Trophoblast cell (in vitro differentiated cells and primary cell): ENCODE measurements at regions not wholly inside any gene's neighbourhood (a gene's known extent, or its start where the extent isn't known, plus 50 kb on each side); places are given as distances from the start of the nearest gene placed in this dataset.

ENCODE experiments used
- DNase-seq, 2 donors: peaks; one replicate each; pipeline ENCODE4 v3.0.0-alpha.2; 2016
- H2AFZ ChIP-seq: 2 replicates; pipeline ENCODE4 v1.6.1; 2013; ENCODE audit warnings: low read length, moderate library complexity, mild to moderate bottlenecking; ENCODE audit not compliant: insufficient read depth, poor library complexity
- H2AK5ac ChIP-seq: 2 replicates; pipeline ENCODE4 v1.6.1; 2013; ENCODE audit warnings: mild to moderate bottlenecking, low read length
- H2BK120ac ChIP-seq: 2 replicates; pipeline ENCODE4 v1.6.1; 2013; ENCODE audit warnings: low read length, mild to moderate bottlenecking, moderate library complexity; ENCODE audit not compliant: insufficient read depth, poor library complexity
- H2BK12ac ChIP-seq: 2 replicates; pipeline ENCODE4 v1.6.1; 2013; ENCODE audit warnings: mild to moderate bottlenecking, low read length, moderate library complexity
- H2BK5ac ChIP-seq: 2 replicates; pipeline ENCODE4 v1.6.1; 2013; ENCODE audit warnings: low read length, low read depth, moderate library complexity, mild to moderate bottlenecking; ENCODE audit not compliant: poor library complexity
- H3K14ac ChIP-seq: 2 replicates; pipeline ENCODE4 v1.6.1; 2013; ENCODE audit warnings: mild to moderate bottlenecking, low read length
- H3K18ac ChIP-seq: 2 replicates; pipeline ENCODE4 v1.6.1; 2013; ENCODE audit warnings: mild to moderate bottlenecking, low read length
- H3K23ac ChIP-seq: 2 replicates; pipeline ENCODE4 v1.6.1; 2013; ENCODE audit warnings: low read length
- H3K27ac ChIP-seq: 2 replicates; pipeline ENCODE4 v1.5.1; 2013; ENCODE audit warnings: low read depth, mild to moderate bottlenecking, inconsistent platforms, low read length, moderate library complexity
- H3K27me3 ChIP-seq: 2 replicates; pipeline ENCODE4 v1.6.1; 2013; ENCODE audit warnings: inconsistent platforms, mild to moderate bottlenecking, low read length, moderate library complexity; ENCODE audit not compliant: insufficient read depth
- H3K36me3 ChIP-seq, 2 experiments: 1 replicate in 1 of 2; 2 replicates in 1 of 2; pipeline ENCODE4 v1.6.1; 2013; ENCODE audit warnings: low read length in 2 of 2, mild to moderate bottlenecking in 2 of 2, moderate library complexity in 1 of 2; ENCODE audit not compliant: insufficient read depth in 2 of 2, control insufficient read depth in 1 of 2
- H3K4ac ChIP-seq: 2 replicates; pipeline ENCODE4 v1.6.1; 2013; ENCODE audit warnings: low read depth, mild to moderate bottlenecking, low read length, moderate library complexity
- H3K4me1 ChIP-seq, 2 experiments: 1 replicate in 1 of 2; 2 replicates in 1 of 2; pipeline ENCODE4 v1.6.1; 2013; ENCODE audit warnings: low read length in 2 of 2, mild to moderate bottlenecking in 2 of 2, moderate library complexity in 1 of 2; ENCODE audit not compliant: insufficient read depth in 2 of 2, control insufficient read depth in 1 of 2
- H3K4me2 ChIP-seq: 2 replicates; pipeline ENCODE4 v1.6.1; 2013; ENCODE audit warnings: inconsistent platforms, mild to moderate bottlenecking, low read length, moderate library complexity
- H3K4me3 ChIP-seq: 2 replicates; pipeline ENCODE4 v1.5.1; 2013; ENCODE audit warnings: mild to moderate bottlenecking, low read depth, low read length, inconsistent platforms
- H3K79me1 ChIP-seq: one replicate; pipeline ENCODE4 v1.6.1; 2013; ENCODE audit warnings: low read length
- H3K79me2 ChIP-seq: 2 replicates; pipeline ENCODE4 v1.6.1; 2013; ENCODE audit warnings: low read length, mild to moderate bottlenecking; ENCODE audit not compliant: control insufficient read depth, insufficient read depth, poor library complexity
- H3K9ac ChIP-seq: 2 replicates; pipeline ENCODE4 v1.6.1; 2013; ENCODE audit warnings: mild to moderate bottlenecking, low read length
- H3K9me3 ChIP-seq: 2 replicates; pipeline ENCODE4 v1.6.1; 2013; ENCODE audit warnings: low read depth, mild to moderate bottlenecking, control low read depth, inconsistent platforms, low read length; ENCODE audit not compliant: insufficient read depth
- H4K12ac ChIP-seq: 2 replicates; pipeline ENCODE4 v1.6.1; 2013; ENCODE audit warnings: low read depth, mild to moderate bottlenecking, low read length, moderate library complexity
- H4K8ac ChIP-seq: 2 replicates; pipeline ENCODE4 v1.6.1; 2013; ENCODE audit warnings: low read depth, mild to moderate bottlenecking, low read length, moderate library complexity
- H4K91ac ChIP-seq: one replicate; pipeline ENCODE4 v1.6.1; 2013; ENCODE audit warnings: low read depth, mild to moderate bottlenecking, low read length, moderate library complexity
- WGBS: extraction: QIAGEN DNeasy Blood & Tissue Kit; methylation state at CpG from one replicate; pipeline ENCODE4 v1.1.7; 2013; ENCODE audit warnings: missing lambda C conversion rate; ENCODE audit not compliant: insufficient read length, insufficient coverage; ENCODE audit errors: extremely low coverage; 5-methylcytosine and 5-hydroxymethylcytosine counted together

DNA sequence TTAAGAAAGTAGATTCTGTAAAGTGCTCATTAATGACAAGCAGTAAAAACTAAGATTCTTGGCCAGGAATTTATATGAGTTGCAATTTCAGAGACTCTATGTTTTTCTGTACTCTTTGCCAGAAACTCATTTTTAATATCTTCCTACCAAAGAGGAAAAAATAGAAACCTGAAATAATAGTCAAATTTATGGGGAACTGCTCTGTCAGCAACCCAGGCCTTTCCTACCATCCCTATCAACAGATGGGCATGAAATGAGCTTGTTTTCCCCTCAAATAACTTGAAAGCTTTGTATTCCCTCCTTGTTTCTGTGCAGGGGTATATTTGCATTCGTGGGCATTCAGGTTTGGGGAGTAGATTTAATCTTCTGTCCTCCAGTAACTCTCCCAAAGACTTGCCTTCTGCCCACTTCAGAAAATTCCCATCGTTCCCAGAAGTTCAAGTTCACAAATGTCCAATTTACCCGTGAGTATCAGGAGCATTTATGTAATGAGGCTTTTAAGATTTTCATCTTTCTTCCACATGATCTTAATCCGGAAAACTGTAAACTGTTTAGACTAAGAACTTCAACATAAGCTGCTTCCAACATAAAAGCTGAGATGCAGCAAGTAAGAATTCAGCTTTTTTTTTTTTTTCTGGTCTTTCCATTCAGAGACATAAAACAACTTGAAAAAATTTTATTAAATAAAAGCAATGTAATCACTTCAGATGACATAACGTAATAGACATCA lies 363.1 kb downstream of the EFNB2 start:
- Histone ChIP-seq H3K79me2 (no peaks in the 10 kb centered on the region), H2AK5ac (no peak overlapping the region), H3K27ac (no peak overlapping the region), H3K23ac (no peak overlapping the region), H2BK120ac (no peak overlapping the region), H4K91ac (no peak overlapping the region), H3K4me2 (no peak overlapping the region), H3K9ac (no peak overlapping the region), H4K12ac (no peak overlapping the region), H3K4me3 (no peak overlapping the region), H3K9me3 (no peaks in the 10 kb centered on the region), H3K18ac (no peak overlapping the region), H2BK12ac (no peak overlapping the region), H2BK5ac (no peak overlapping the region), H3K4me1 (peaks cover 0 to 4% of the 10 kb centered on the region in 2 experiments), H3K79me1 (no peaks in the 10 kb centered on the region), H3K14ac (no peak overlapping the region), H3K36me3 (no peaks in the 10 kb centered on the region), H2AFZ (no peak overlapping the region), H3K27me3 (no peaks in the 10 kb centered on the region), H4K8ac (no peak overlapping the region), H3K4ac (no peak overlapping the region)
- DNase-seq: no peak
- WGBS: no CpG with 5 or more reads among the region's 5 CpGs

GRCh38 chr13:106163426-106163825 lies 372.0 kb downstream of the EFNB2 start:
- H2BK120ac ChIP-seq: no peak overlapping the region
- no peaks in the 10 kb centered on the region for H3K36me3 ChIP-seq
- no peak overlapping the region for H3K23ac ChIP-seq
- no peak overlapping the region for H2BK5ac ChIP-seq
- no peaks in the 10 kb centered on the region for H3K27me3 ChIP-seq
- no peaks in the 10 kb centered on the region for H3K79me2 ChIP-seq
- no peak overlapping the region for H4K91ac ChIP-seq
- H3K27ac ChIP-seq: no peak overlapping the region
- no peak overlapping the region for H3K9ac ChIP-seq
- no peak overlapping the region for H4K8ac ChIP-seq
- peaks cover 4 to 8% of the 10 kb centered on the region in 2 experiments for H3K4me1 ChIP-seq
- H3K4me3 ChIP-seq: no peak overlapping the region
- no peak overlapping the region for H3K18ac ChIP-seq
- no peak overlapping the region for H2BK12ac ChIP-seq
- H3K9me3 ChIP-seq: no peaks in the 10 kb centered on the region
- H2AK5ac ChIP-seq: no peak overlapping the region
- H3K79me1 ChIP-seq: peaks cover 2% of the 10 kb centered on the region
- peak; percentile 68 to 76 for DNase-seq
- no peak overlapping the region for H2AFZ ChIP-seq
- no peak overlapping the region for H3K14ac ChIP-seq
- no peak overlapping the region for H3K4me2 ChIP-seq
- no CpG with 5 or more reads among the region's 3 CpGs for WGBS
- no peak overlapping the region for H3K4ac ChIP-seq
- no peak overlapping the region for H4K12ac ChIP-seq

GRCh38 chr13:106161146-106161545 lies 374.3 kb downstream of the EFNB2 start:
- Histone ChIP-seq H2BK5ac (no peak overlapping the region), H4K91ac (no peak overlapping the region), H2AFZ (no peak overlapping the region), H4K12ac (no peak overlapping the region), H3K27me3 (no peaks in the 10 kb centered on the region), H3K4me1 (peaks cover 4 to 6% of the 10 kb centered on the region in 2 experiments), H2BK120ac (no peak overlapping the region), H3K79me2 (no peaks in the 10 kb centered on the region), H3K79me1 (peaks cover 4% of the 10 kb centered on the region), H3K18ac (no peak overlapping the region), H3K4me3 (no peak overlapping the region), H2AK5ac (no peak overlapping the region), H3K23ac (no peak overlapping the region), H3K9ac (no peak overlapping the region), H3K14ac (no peak overlapping the region), H3K27ac (no peak overlapping the region), H3K4me2 (no peak overlapping the region), H2BK12ac (no peak overlapping the region), H4K8ac (no peak overlapping the region), H3K9me3 (no peaks in the 10 kb centered on the region), H3K4ac (no peak overlapping the region), H3K36me3 (no peaks in the 10 kb centered on the region)
- WGBS: no CpG with 5 or more reads among the region's 3 CpGs
- no peak for DNase-seq

DNA sequence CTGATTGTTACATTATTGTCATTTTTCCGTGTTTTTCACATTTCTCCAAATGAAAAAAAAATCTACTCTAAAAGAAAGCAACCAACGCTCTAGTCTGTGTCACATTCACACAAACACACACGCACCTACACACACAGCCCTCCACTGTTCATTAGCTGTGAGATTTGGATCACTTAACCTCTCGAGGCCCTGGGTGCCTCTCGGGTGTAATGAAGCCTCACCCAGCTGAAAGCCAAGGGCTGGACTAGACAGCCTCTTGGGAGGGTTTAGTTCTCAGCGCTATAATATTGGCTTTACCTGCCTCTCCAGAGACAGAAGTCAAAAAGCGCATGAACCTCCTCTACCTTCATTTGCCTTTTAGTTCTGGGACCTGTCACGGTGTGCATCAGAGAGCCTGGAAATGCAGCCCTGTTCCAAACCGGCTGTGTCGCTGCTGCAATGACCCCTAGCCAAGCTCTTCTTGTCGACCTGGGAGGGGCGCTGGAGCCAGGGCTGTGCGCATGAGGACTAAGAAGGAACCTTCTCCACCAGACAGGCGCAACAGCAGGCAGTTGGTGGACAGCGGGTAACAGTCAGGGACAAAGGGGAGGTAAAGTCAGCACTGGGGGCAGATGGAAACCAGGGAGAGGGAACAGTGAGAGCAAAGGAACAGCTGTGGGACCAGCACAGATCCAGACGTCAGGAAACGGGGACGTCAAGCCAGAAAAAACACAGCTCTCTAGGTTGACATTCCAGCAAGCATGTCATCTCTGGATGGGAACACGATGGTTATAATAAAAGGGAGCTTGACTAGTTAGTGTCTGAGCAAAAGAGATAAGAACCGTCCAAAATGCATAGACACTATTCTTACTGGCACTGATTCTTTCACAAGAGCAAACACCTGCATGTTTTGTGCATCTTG lies 375.9 kb downstream of the EFNB2 start:
- no CpG with 5 or more reads among the region's 20 CpGs for WGBS
- no peak overlapping the region for H3K4me2 ChIP-seq

More for the DNA sequence above, 375.9 kb downstream of the EFNB2 start:
- H3K4me1 ChIP-seq: peaks cover 4 to 6% of the 10 kb centered on the region in 2 experiments
- H3K14ac ChIP-seq: peak overlapping the region; percentile 3
- no peaks in the 10 kb centered on the region for H3K79me2 ChIP-seq
- DNase-seq: peak; percentile 20 to 56
- H3K27ac ChIP-seq: no peak overlapping the region
- H3K36me3 ChIP-seq: no peaks in the 10 kb centered on the region
- H3K4me3 ChIP-seq: no peak overlapping the region
- H3K4ac ChIP-seq: no peak overlapping the region
- no peak overlapping the region for H3K23ac ChIP-seq
- H3K18ac ChIP-seq: no peak overlapping the region
- H2AK5ac ChIP-seq: no peak overlapping the region
- H3K27me3 ChIP-seq: no peaks in the 10 kb centered on the region
- no peaks in the 10 kb centered on the region for H3K9me3 ChIP-seq
- H2BK12ac ChIP-seq: peak overlapping the region; percentile 19
- no peak overlapping the region for H2AFZ ChIP-seq
- H3K9ac ChIP-seq: no peak overlapping the region
- peaks cover 4% of the 10 kb centered on the region for H3K79me1 ChIP-seq
- H2BK120ac ChIP-seq: peak overlapping the region; percentile 8
- no peak overlapping the region for H2BK5ac ChIP-seq
- peak overlapping the region; percentile 34 for H4K8ac ChIP-seq
- no peak overlapping the region for H4K12ac ChIP-seq
- H4K91ac ChIP-seq: no peak overlapping the region
